WTC11 (cell line): ENCODE measurements at regions not wholly inside any gene's neighbourhood (a gene's known extent, or its start where the extent isn't known, plus 50 kb on each side); places are given as distances from the start of the nearest gene placed in this dataset.

Source experiments
- ATAC-seq: fragments of 200-7000 bp; cut with Tn5 transposase; 2 replicates; pipeline ENCODE4 v1.10.0; 2021; ENCODE audit warnings: mild to moderate bottlenecking, moderate library complexity
- CTCF ChIA-PET: fragments of 300-600 bp; sonication (Branson Sonifier 250); formaldehyde crosslinking; loops from one replicate; lab custom pipeline; 2021; ENCODE audit warnings: antibody characterized with exemption; lab: Charles Lee
- POLR2A ChIA-PET: fragments of 350-600 bp; sonication (Branson Sonifier 250); formaldehyde crosslinking; loops from one replicate; lab custom pipeline; 2021; ENCODE audit warnings: antibody characterized with exemption; lab: Charles Lee
- DNase-seq: peaks from one replicate; pipeline ENCODE4 v3.0.0; 2021; ENCODE audit warnings: low spot score
- H3K27ac Mint-ChIP-seq: 2 replicates; pipeline ENCODE4 v1.8.0; 2021; ENCODE audit warnings: mixed read lengths
- H3K27me3 Mint-ChIP-seq: 2 replicates; pipeline ENCODE4 v1.8.0; 2021; ENCODE audit warnings: low read depth, mild to moderate bottlenecking, moderate library complexity, mixed read lengths
- H3K36me3 Mint-ChIP-seq: 2 replicates; pipeline ENCODE4 v1.8.0; 2021; ENCODE audit warnings: mixed read lengths
- H3K4me1 Mint-ChIP-seq: 2 replicates; pipeline ENCODE4 v1.8.0; 2022; ENCODE audit warnings: mixed read lengths
- H3K4me3 Mint-ChIP-seq: 2 replicates; pipeline ENCODE4 v1.8.0; 2021; ENCODE audit warnings: mild to moderate bottlenecking, moderate library complexity, mixed read lengths
- H3K9me3 Mint-ChIP-seq: 2 replicates; pipeline ENCODE4 v1.8.0; 2021; ENCODE audit warnings: mixed read lengths
- ATF6 ChIP-seq: sonication (generic); formaldehyde crosslinking; IDR thresholded peaks from 2 replicates; pipeline ENCODE4 v1.8.1; 2023; ENCODE audit warnings: mild to moderate bottlenecking, missing genetic modification reagents
- CREB1 ChIP-seq: sonication (generic); formaldehyde crosslinking; IDR thresholded peaks from 2 replicates; pipeline ENCODE4 v1.8.0; 2023; ENCODE audit warnings: mild to moderate bottlenecking, missing genetic modification reagents
- ELF4 ChIP-seq: sonication (generic); formaldehyde crosslinking; IDR thresholded peaks from 2 replicates; pipeline ENCODE4 v1.8.1; 2022; ENCODE audit warnings: low read depth, mild to moderate bottlenecking, moderate library complexity, missing genetic modification reagents
- ERG ChIP-seq: fragments of 250-450 bp; sonication (Bioruptor Pico); IDR thresholded peaks from 2 replicates; pipeline ENCODE4 v1.8.0; 2021; ENCODE audit warnings: mild to moderate bottlenecking
- FOXJ3 ChIP-seq: sonication (generic); formaldehyde crosslinking; IDR thresholded peaks from 2 replicates; pipeline ENCODE4 v1.9.0; 2021; ENCODE audit warnings: missing genetic modification reagents, mild to moderate bottlenecking, borderline replicate concordance
- FOXP1 ChIP-seq: sonication (generic); formaldehyde crosslinking; IDR thresholded peaks from 2 replicates; pipeline ENCODE4 v1.8.0; 2022; ENCODE audit warnings: missing genetic modification reagents, mild to moderate bottlenecking, moderate library complexity, borderline replicate concordance
- GRHL2 ChIP-seq: fragments of 250-450 bp; sonication (Bioruptor Pico); IDR thresholded peaks from 2 replicates; pipeline ENCODE4 v1.8.0; 2022; ENCODE audit warnings: mild to moderate bottlenecking, moderate library complexity; ENCODE audit not compliant: insufficient replicate concordance, severe bottlenecking
- IRF1 ChIP-seq: sonication (generic); formaldehyde crosslinking; IDR thresholded peaks from 2 replicates; pipeline ENCODE4 v1.8.0; 2023; ENCODE audit warnings: missing genetic modification reagents
- MLX ChIP-seq: sonication (generic); formaldehyde crosslinking; IDR thresholded peaks from 2 replicates; pipeline ENCODE4 v1.8.1; 2023; ENCODE audit warnings: mild to moderate bottlenecking, missing genetic modification reagents, moderate library complexity
- MXD4 ChIP-seq: fragments of 250-450 bp; sonication (Bioruptor Pico); IDR thresholded peaks from 2 replicates; pipeline ENCODE4 v1.8.0; 2021; ENCODE audit warnings: mild to moderate bottlenecking, moderate library complexity, borderline replicate concordance
- NFE2L1 ChIP-seq: sonication (generic); formaldehyde crosslinking; IDR thresholded peaks from 2 replicates; pipeline ENCODE4 v1.8.1; 2023; ENCODE audit warnings: missing genetic modification reagents
- NR2C2 ChIP-seq: sonication (generic); formaldehyde crosslinking; IDR thresholded peaks from 2 replicates; pipeline ENCODE4 v1.8.0; 2022; ENCODE audit warnings: mild to moderate bottlenecking, missing genetic modification reagents
- RELA ChIP-seq: sonication (generic); formaldehyde crosslinking; IDR thresholded peaks from 2 replicates; pipeline ENCODE4 v1.8.1; 2022; ENCODE audit warnings: missing genetic modification reagents, mild to moderate bottlenecking, borderline replicate concordance
- STAT6 ChIP-seq: sonication (generic); formaldehyde crosslinking; conservative IDR thresholded peaks from 2 replicates; pipeline ENCODE4 v1.8.1; 2023; ENCODE audit warnings: mild to moderate bottlenecking, low read depth, missing genetic modification reagents, moderate library complexity
- TP53 ChIP-seq: sonication (generic); formaldehyde crosslinking; IDR thresholded peaks from 2 replicates; pipeline ENCODE4 v1.8.1; 2023; ENCODE audit warnings: mild to moderate bottlenecking, missing genetic modification reagents
- ZBTB21 ChIP-seq: sonication (generic); formaldehyde crosslinking; IDR thresholded peaks from 2 replicates; pipeline ENCODE4 v1.8.1; 2023; ENCODE audit warnings: mild to moderate bottlenecking, missing genetic modification reagents, borderline replicate concordance
- ZBTB43 ChIP-seq: sonication (generic); formaldehyde crosslinking; IDR thresholded peaks from 2 replicates; pipeline ENCODE4 v1.8.1; 2023; ENCODE audit warnings: mild to moderate bottlenecking, missing genetic modification reagents
- ZMAT4 ChIP-seq: fragments of 250-450 bp; sonication (Bioruptor Pico); IDR thresholded peaks from 2 replicates; pipeline ENCODE4 v1.9.0; 2021; ENCODE audit warnings: mild to moderate bottlenecking
- ZNF121 ChIP-seq: sonication (generic); formaldehyde crosslinking; IDR thresholded peaks from 2 replicates; pipeline ENCODE4 v1.8.0; 2023; ENCODE audit warnings: missing genetic modification reagents
- ZNF138 ChIP-seq: sonication (generic); formaldehyde crosslinking; conservative IDR thresholded peaks from 2 replicates; pipeline ENCODE4 v1.8.1; 2022; ENCODE audit warnings: mild to moderate bottlenecking, moderate library complexity, missing genetic modification reagents
- ZNF232 ChIP-seq: sonication (generic); formaldehyde crosslinking; IDR thresholded peaks from 2 replicates; pipeline ENCODE4 v1.8.0; 2022; ENCODE audit warnings: mild to moderate bottlenecking, missing genetic modification reagents
- ZSCAN18 ChIP-seq: fragments of 250-450 bp; sonication (Bioruptor Pico); IDR thresholded peaks from 2 replicates; pipeline ENCODE4 v2.1.2; 2022; ENCODE audit warnings: mild to moderate bottlenecking, moderate library complexity

GRCh38 chr1:104295511-104295910 lies 545.8 kb downstream of the AMY1C start:
- ATAC-seq: no peak
- Mint-ChIP-seq H3K27me3 (no peaks in the 10 kb centered on the region; the same call in 1 of the 2 replicates), H3K36me3 (no peaks in the 10 kb centered on the region), H3K27ac (no peak overlapping the region), H3K9me3 (no peaks in the 10 kb centered on the region), H3K4me1 (peaks cover 7% of the 10 kb centered on the region), H3K4me3 (no peak overlapping the region)
- ChIA-PET POLR2A (no interaction called here), CTCF (no interaction called here)
- no peak for TF ChIP-seq NFE2L1
- TF ChIP-seq RELA: no peak
- no peak for TF ChIP-seq ELF4 (CRISPR knock-in tag)
- TF ChIP-seq ZNF121: no peak
- TF ChIP-seq FOXP1 (CRISPR knock-in tag): no peak
- TF ChIP-seq ZNF232 (CRISPR knock-in tag): no peak
- DNase-seq: no peak

- H3K27ac Mint-ChIP-seq: no peak overlapping the region
- no peak overlapping the region for H3K4me3 Mint-ChIP-seq
- H3K4me1 Mint-ChIP-seq: no peaks in the 10 kb centered on the region
- H3K36me3 Mint-ChIP-seq: no peaks in the 10 kb centered on the region
- ChIA-PET CTCF (no interaction called here), POLR2A (no interaction called here)
- peaks cover 6% of the 10 kb centered on the region; the same call in 1 of the 2 replicates for H3K9me3 Mint-ChIP-seq
- no peak for ATAC-seq
- DNase-seq: no peak
- H3K27me3 Mint-ChIP-seq: no peaks in the 10 kb centered on the region
- TF ChIP-seq ZNF232 (CRISPR knock-in tag): no peak
- no peak for TF ChIP-seq ERG
- no peak for TF ChIP-seq CREB1 (CRISPR knock-in tag)
- no peak for TF ChIP-seq ZMAT4 (CRISPR knock-in tag)
- no peak for TF ChIP-seq MLX (CRISPR knock-in tag)
- TF ChIP-seq ATF6: no peak
- TF ChIP-seq ZNF138 (CRISPR knock-in tag): no peak
- no peak for TF ChIP-seq FOXJ3 (CRISPR knock-in tag)
- no peak for TF ChIP-seq NR2C2 (CRISPR knock-in tag)
- no peak for TF ChIP-seq ZBTB21 (CRISPR knock-in tag)
- no peak for TF ChIP-seq IRF1
Observed at GRCh38 chr1:104309673-104310072, 560.0 kb downstream of the AMY1C start.

GRCh38 chr1:104315823-104316222 lies 566.1 kb downstream of the AMY1C start:
- Mint-ChIP-seq H3K4me1 (peaks cover 3% of the 10 kb centered on the region), H3K27me3 (no peaks in the 10 kb centered on the region), H3K27ac (no peak overlapping the region), H3K4me3 (no peak overlapping the region), H3K9me3 (peaks cover 12% of the 10 kb centered on the region), H3K36me3 (no peaks in the 10 kb centered on the region)
- DNase-seq (no peak), ATAC-seq (no peak)
- ChIA-PET CTCF (no interaction called here), POLR2A (no interaction called here)
- TF ChIP-seq ZSCAN18 (CRISPR knock-in tag) (no peak), TP53 (CRISPR knock-in tag) (no peak), STAT6 (CRISPR knock-in tag) (no peak), GRHL2 (CRISPR knock-in tag) (no peak), MXD4 (no peak), ZBTB43 (CRISPR knock-in tag) (no peak)
